ENCODE measurements at regions not wholly inside any gene's neighbourhood (a gene's known extent, or its start where the extent isn't known, plus 50 kb on each side); places are given as distances from the start of the nearest gene placed in this dataset.

DNA sequence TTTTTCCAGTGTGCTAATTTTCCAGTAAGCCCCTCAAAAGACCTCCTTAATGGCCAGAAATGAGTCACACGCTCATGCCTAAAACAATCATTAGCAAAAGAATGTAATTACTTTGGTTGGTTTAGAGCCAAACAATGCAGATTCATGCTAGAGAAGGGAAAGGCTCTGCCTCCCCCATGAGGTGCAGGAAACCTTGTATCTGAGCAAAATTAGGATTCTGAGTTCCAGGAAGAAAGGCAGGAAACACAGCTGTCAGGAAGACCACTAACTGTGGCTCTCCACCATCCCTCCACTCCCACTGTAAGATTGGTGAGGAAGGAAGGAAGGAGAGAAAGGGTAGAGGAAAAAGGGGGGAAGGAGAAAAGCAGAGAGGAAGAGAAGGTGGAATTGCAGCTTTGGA lies 104.9 kb upstream of the DHX15 start:
- no peak overlapping the region for H3K4me2 ChIP-seq (ENCODE audit: control insufficient read depth, extremely low read depth, insufficient read depth, low read depth, low read length)
- no peaks in the 10 kb centered on the region for H3K36me3 ChIP-seq (ENCODE audit: control insufficient read depth in 2 of 2, extremely low read depth in 1 of 2, insufficient read depth in 2 of 2, low read length in 2 of 2)
- H2AFZ ChIP-seq (ENCODE audit: control insufficient read depth, low read length): no peak overlapping the region
- no peak overlapping the region for H3K9ac ChIP-seq (ENCODE audit: control insufficient read depth, extremely low read depth, insufficient read depth, low read length)
- no peaks in the 10 kb centered on the region for H4K20me1 ChIP-seq (ENCODE audit: control insufficient read depth, extremely low read depth, insufficient read depth, low read length)
- no peak overlapping the region for H3K27ac ChIP-seq (ENCODE audit: control insufficient read depth, insufficient read depth, low read length)
- H3K4me1 ChIP-seq (ENCODE audit: control insufficient read depth, extremely low read depth, insufficient read depth, low read length): no peaks in the 10 kb centered on the region
- H3K9me3 ChIP-seq (ENCODE audit: control insufficient read depth, low read depth, low read length): no peaks in the 10 kb centered on the region
- FAIRE-seq (peak; percentile 32), DNase-seq (ENCODE audit: low read depth, low spot score) (no peak)
- no peak overlapping the region for H3K4me3 ChIP-seq (ENCODE audit: control insufficient read depth in 2 of 3, extremely low read depth in 1 of 3, insufficient read depth in 2 of 3, low read depth in 1 of 3, low read length in 3 of 3)
- H3K9me1 ChIP-seq (ENCODE audit: control insufficient read depth, extremely low read depth, insufficient read depth, low read length): no peaks in the 10 kb centered on the region
- peaks cover 2% of the 10 kb centered on the region for H3K27me3 ChIP-seq (ENCODE audit: control insufficient read depth, extremely low read depth, insufficient read depth, low read length)
- no peak for TF ChIP-seq EZH2 (IDR thresholded peaks at IDR 0.05; ENCODE audit: low read length)
- TF ChIP-seq, protein P1, sequence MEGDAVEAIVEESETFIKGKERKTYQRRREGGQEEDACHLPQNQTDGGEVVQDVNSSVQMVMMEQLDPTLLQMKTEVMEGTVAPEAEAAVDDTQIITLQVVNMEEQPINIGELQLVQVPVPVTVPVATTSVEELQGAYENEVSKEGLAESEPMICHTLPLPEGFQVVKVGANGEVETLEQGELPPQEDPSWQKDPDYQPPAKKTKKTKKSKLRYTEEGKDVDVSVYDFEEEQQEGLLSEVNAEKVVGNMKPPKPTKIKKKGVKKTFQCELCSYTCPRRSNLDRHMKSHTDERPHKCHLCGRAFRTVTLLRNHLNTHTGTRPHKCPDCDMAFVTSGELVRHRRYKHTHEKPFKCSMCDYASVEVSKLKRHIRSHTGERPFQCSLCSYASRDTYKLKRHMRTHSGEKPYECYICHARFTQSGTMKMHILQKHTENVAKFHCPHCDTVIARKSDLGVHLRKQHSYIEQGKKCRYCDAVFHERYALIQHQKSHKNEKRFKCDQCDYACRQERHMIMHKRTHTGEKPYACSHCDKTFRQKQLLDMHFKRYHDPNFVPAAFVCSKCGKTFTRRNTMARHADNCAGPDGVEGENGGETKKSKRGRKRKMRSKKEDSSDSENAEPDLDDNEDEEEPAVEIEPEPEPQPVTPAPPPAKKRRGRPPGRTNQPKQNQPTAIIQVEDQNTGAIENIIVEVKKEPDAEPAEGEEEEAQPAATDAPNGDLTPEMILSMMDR (optimal IDR thresholded peaks at IDR 0.05 in 1 of 3, IDR thresholded peaks at IDR 0.05 in 1 of 3, conservative IDR thresholded peaks at IDR 0.05 in 1 of 3; ENCODE audit: extremely low read depth in 1 of 3, insufficient read depth in 2 of 3, low read length in 3 of 3): no peak
- dilution Hi-C loops (cut with MboI; ENCODE audit: extremely low pct_ligation_motif_present, low sequenced_read_pairs): no loop called here
- H3K79me2 ChIP-seq (ENCODE audit: control insufficient read depth, insufficient read depth, low read length): no peaks in the 10 kb centered on the region

DNA sequence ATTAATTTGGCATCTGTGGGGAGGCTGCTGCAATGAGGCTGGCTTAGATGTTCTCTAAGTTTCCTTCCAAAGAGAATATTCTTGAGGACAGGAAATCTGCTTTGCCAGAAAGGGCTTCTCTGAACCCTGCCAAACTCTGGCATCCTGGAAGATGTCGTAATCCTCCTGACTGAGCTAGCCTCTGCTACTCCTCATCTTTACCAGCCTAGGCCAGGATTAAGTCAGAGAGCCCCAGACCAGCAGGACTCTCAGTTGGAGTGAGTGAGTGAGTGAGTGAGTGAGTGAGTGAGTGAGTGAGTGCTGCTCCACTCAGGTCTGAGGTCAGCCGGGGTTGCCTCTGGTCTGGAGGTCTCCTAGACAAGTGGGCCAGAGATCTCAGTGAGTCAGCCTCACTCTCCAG lies 104.9 kb upstream of the SOD3 start:
- Histone ChIP-seq H2AFZ (ENCODE audit: control insufficient read depth, low read length) (no peak overlapping the region), H3K4me3 (ENCODE audit: control insufficient read depth in 2 of 3, extremely low read depth in 1 of 3, insufficient read depth in 2 of 3, low read depth in 1 of 3, low read length in 3 of 3) (no peak overlapping the region), H3K4me2 (ENCODE audit: control insufficient read depth, extremely low read depth, insufficient read depth, low read depth, low read length) (no peak overlapping the region), H4K20me1 (ENCODE audit: control insufficient read depth, extremely low read depth, insufficient read depth, low read length) (no peaks in the 10 kb centered on the region), H3K9ac (ENCODE audit: control insufficient read depth, extremely low read depth, insufficient read depth, low read length) (no peak overlapping the region), H3K9me3 (ENCODE audit: control insufficient read depth, low read depth, low read length) (no peaks in the 10 kb centered on the region), H3K36me3 (ENCODE audit: control insufficient read depth in 2 of 2, extremely low read depth in 1 of 2, insufficient read depth in 2 of 2, low read length in 2 of 2) (no peaks in the 10 kb centered on the region), H3K79me2 (ENCODE audit: control insufficient read depth, insufficient read depth, low read length) (no peaks in the 10 kb centered on the region), H3K9me1 (ENCODE audit: control insufficient read depth, extremely low read depth, insufficient read depth, low read length) (no peaks in the 10 kb centered on the region), H3K4me1 (ENCODE audit: control insufficient read depth, extremely low read depth, insufficient read depth, low read length) (no peaks in the 10 kb centered on the region), H3K27me3 (ENCODE audit: control insufficient read depth, extremely low read depth, insufficient read depth, low read length) (peaks cover 2% of the 10 kb centered on the region), H3K27ac (ENCODE audit: control insufficient read depth, insufficient read depth, low read length) (no peak overlapping the region)
- dilution Hi-C loops (cut with MboI; ENCODE audit: extremely low pct_ligation_motif_present, low sequenced_read_pairs): no loop called here
- DNase-seq (ENCODE audit: low read depth, low spot score): no peak
- FAIRE-seq: peak; percentile 44
- no peak for TF ChIP-seq EZH2 (IDR thresholded peaks at IDR 0.05; ENCODE audit: low read length)
- TF ChIP-seq, protein P1 (optimal IDR thresholded peaks at IDR 0.05 in 1 of 3, IDR thresholded peaks at IDR 0.05 in 1 of 3, conservative IDR thresholded peaks at IDR 0.05 in 1 of 3; ENCODE audit: extremely low read depth in 1 of 3, insufficient read depth in 2 of 3, low read length in 3 of 3): no peak

All from keratinocyte (primary cell).